GM12872 (cell line): ENCODE measurements at regions not wholly inside any gene's neighbourhood (a gene's known extent, or its start where the extent isn't known, plus 50 kb on each side); places are given as distances from the start of the nearest gene placed in this dataset.

ENCODE experiments used
- CTCF ChIP-seq: IDR thresholded peaks from 3 replicates; pipeline ENCODE4 v1.5.1; 2011; ENCODE audit warnings: low read depth, mild to moderate bottlenecking, low read length, moderate library complexity; ENCODE audit not compliant: insufficient read depth

GRCh38 chr2:175540421-175540820 is 358.9 kb upstream of the ATP5MC3 start:
- TF ChIP-seq CTCF: no peak

GRCh38 chr2:175539122-175539521 is 357.6 kb upstream of the ATP5MC3 start:
- no peak for TF ChIP-seq CTCF

GRCh38 chr2:175536059-175536458 is 354.5 kb upstream of the ATP5MC3 start:
- no peak for TF ChIP-seq CTCF

- TF ChIP-seq CTCF: no peak
Measured at GRCh38 chr2:175535631-175536030, 354.1 kb upstream of the ATP5MC3 start.

GRCh38 chr2:175525975-175526374 is 344.5 kb upstream of the ATP5MC3 start:
- no peak for TF ChIP-seq CTCF

GRCh38 chr2:175523001-175523400 is 341.5 kb upstream of the ATP5MC3 start:
- no peak for TF ChIP-seq CTCF

GRCh38 chr2:175518206-175518605 is 336.7 kb upstream of the ATP5MC3 start:
- TF ChIP-seq CTCF: no peak

- TF ChIP-seq CTCF: no peak
Measured at GRCh38 chr2:175516555-175516954, 335.0 kb upstream of the ATP5MC3 start.
